ENCODE measurements at regions not wholly inside any gene's neighbourhood (a gene's known extent, or its start where the extent isn't known, plus 50 kb on each side); places are given as distances from the start of the nearest gene placed in this dataset.

- TF ChIP-seq PBX2 (CRISPR knock-in tag; IDR thresholded peaks at IDR 0.05): no peak
- TF ChIP-seq ZNF879 (CRISPR knock-in tag; IDR thresholded peaks at IDR 0.05): no peak
- TF ChIP-seq ZNF562 (CRISPR knock-in tag; IDR thresholded peaks at IDR 0.05; ENCODE audit: borderline replicate concordance): no peak
Observed at GRCh38 chr11:109822436-109823102, 270.6 kb upstream of the ZC3H12C start (continued).

- intact Hi-C loops (cut with micrococcal nuclease; ENCODE audit: unreplicated experiment): no loop called here
- Histone ChIP-seq H3K79me2 (ENCODE audit: insufficient read depth, low read length) (no peaks in the 10 kb centered on the region), H3K9me3 (ENCODE audit: low read length) (no peaks in the 10 kb centered on the region), H3K4me1 (ENCODE audit: insufficient read depth, low read length) (no peaks in the 10 kb centered on the region), H2AFZ (ENCODE audit: low read length) (no peak overlapping the region), H3K36me3 (replicated peaks in 1 of 2; ENCODE audit: control insufficient read depth in 1 of 2, insufficient read depth in 2 of 2, low read length in 2 of 2) (no peaks in the 10 kb centered on the region), H3K4me3 (replicated peaks in 1 of 3; ENCODE audit: insufficient read depth in 1 of 3, low read depth in 2 of 3, low read length in 3 of 3) (no peak overlapping the region), H4K20me1 (ENCODE audit: insufficient read depth, low read length) (no peaks in the 10 kb centered on the region), H3K9ac (ENCODE audit: insufficient read depth, low read depth, low read length) (no peak overlapping the region), H3K27me3 (ENCODE audit: control insufficient read depth in 1 of 2, insufficient read depth in 2 of 2, low read length in 2 of 2) (no peaks in the 10 kb centered on the region), H3K4me2 (ENCODE audit: low read depth, low read length) (no peak overlapping the region), H3K27ac (ENCODE audit: extremely low read length, insufficient read depth, low read length) (no peak overlapping the region)
- no peak for FAIRE-seq
- 0% methylated on average over 1 of the region's 1 CpG for WGBS (ENCODE audit: low lambda C conversion rate)
- in situ Hi-C loops (cut with HindIII; ENCODE audit: extremely low pct_ligation_motif_present, low pct_unique_long_range_greater_than_20kb): no loop called here
- no TSS peak for BruUV-seq (replicated peaks)
- CTCF ChIA-PET (ENCODE audit: low intra/inter-chr PET ratio, low total read pairs): no interaction called here
- POLR2A ChIA-PET: no interaction called here
- no peak for DNase-seq (ENCODE audit: low spot score)
- ATAC-seq: no peak
- TF ChIP-seq DMTF1 (CRISPR knock-in tag; IDR thresholded peaks at IDR 0.05) (no peak), DR1 (CRISPR knock-in tag; IDR thresholded peaks at IDR 0.05) (no peak), ZNF574 (CRISPR knock-in tag; IDR thresholded peaks at IDR 0.05) (no peak), ZNF605 (CRISPR knock-in tag; IDR thresholded peaks at IDR 0.05) (no peak), FOXK1 (CRISPR knock-in tag; IDR thresholded peaks at IDR 0.05; ENCODE audit: borderline replicate concordance, low read depth) (no peak), LRRFIP1 (CRISPR knock-in tag; conservative IDR thresholded peaks at IDR 0.05) (no peak), CSRNP1 (CRISPR knock-in tag; IDR thresholded peaks at IDR 0.05) (no peak), KDM5B (CRISPR knock-in tag; IDR thresholded peaks at IDR 0.05; ENCODE audit: borderline replicate concordance) (no peak), SALL2 (CRISPR knock-in tag; IDR thresholded peaks at IDR 0.05) (no peak)
Observed at GRCh38 chr11:109828387-109828786, 264.8 kb upstream of the ZC3H12C start.

Measured in HepG2 (cell line).